WI38 (cell line): ENCODE measurements at regions not wholly inside any gene's neighbourhood (a gene's known extent, or its start where the extent isn't known, plus 50 kb on each side); places are given as distances from the start of the nearest gene placed in this dataset.
"Not testable (repeated sequence)": the region's sequence is repeated elsewhere in the genome, so short reads cannot be mapped to it uniquely, and the experiment has no call there.

ENCODE experiments used
- H3K4me3 ChIP-seq: 2 replicates; pipeline ENCODE4 v1.5.1; 2011; ENCODE audit warnings: low read depth, mild to moderate bottlenecking, control low read depth, low read length
- TF ChIP-seq, protein P1 (sequence below): IDR thresholded peaks from 2 replicates; pipeline ENCODE4 v1.5.1; 2012; ENCODE audit warnings: low read depth, mild to moderate bottlenecking, control low read depth, low read length

DNA sequence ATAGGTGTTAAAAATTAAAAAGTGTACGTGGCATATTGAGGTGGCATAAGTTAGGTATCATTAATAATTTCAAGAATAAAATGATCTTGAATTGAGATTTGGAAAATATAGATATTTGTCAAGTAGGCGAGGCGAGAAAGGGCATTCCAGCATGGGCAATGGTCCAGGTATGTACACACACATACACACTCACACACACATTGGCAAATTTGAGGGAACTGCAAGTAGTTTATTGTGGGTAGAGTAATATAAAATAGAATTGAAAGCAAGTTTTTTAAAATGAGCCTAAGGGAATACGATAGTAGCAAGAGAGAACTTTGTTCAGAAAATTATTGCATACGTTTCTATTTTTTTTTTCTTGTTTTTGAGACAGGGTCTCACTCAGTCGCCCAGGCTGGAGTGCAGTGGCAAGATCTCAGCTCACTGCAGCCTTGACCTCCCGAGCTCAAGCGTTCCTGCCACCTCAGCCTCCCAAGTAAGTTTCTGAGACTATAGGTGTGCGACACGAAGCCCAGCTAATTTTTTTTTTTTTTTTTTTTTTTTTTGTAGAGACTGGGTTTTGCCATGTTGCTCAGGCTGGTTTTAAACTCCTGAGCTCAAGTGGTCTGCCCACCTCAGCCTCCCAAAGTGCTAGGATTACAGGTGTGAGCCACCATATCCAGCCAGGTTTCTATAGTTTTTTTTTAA, 96.7 kb upstream of the SLC39A10 start:
- TF ChIP-seq, protein P1, sequence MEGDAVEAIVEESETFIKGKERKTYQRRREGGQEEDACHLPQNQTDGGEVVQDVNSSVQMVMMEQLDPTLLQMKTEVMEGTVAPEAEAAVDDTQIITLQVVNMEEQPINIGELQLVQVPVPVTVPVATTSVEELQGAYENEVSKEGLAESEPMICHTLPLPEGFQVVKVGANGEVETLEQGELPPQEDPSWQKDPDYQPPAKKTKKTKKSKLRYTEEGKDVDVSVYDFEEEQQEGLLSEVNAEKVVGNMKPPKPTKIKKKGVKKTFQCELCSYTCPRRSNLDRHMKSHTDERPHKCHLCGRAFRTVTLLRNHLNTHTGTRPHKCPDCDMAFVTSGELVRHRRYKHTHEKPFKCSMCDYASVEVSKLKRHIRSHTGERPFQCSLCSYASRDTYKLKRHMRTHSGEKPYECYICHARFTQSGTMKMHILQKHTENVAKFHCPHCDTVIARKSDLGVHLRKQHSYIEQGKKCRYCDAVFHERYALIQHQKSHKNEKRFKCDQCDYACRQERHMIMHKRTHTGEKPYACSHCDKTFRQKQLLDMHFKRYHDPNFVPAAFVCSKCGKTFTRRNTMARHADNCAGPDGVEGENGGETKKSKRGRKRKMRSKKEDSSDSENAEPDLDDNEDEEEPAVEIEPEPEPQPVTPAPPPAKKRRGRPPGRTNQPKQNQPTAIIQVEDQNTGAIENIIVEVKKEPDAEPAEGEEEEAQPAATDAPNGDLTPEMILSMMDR = no peak
- no peak overlapping the region for H3K4me3 ChIP-seq

DNA sequence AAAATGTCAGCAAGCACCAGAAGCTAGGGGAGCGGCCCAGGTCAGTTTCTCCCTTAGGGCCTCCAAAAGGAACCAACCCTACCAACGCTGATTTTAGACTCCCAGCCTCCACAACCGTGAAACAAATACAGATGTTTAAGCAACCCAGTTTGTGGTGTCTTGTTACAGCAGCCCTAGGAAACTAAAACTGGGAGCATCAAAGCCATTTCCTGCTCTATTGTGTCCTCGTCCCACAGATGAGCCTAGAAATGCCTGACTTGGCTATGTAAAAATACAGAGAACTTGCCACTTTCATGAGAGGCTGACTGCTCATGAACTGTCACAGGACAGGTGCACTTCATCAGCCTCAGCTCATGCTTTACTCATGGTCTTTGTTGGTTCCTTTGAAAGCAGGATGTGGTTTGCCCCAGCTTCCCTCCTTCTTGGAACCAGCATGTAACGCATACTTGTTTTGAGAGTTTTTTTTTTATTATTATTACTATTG, 97.6 kb upstream of the SLC39A10 start:
- H3K4me3 ChIP-seq = no peak overlapping the region
- TF ChIP-seq, protein P1 = no peak

DNA sequence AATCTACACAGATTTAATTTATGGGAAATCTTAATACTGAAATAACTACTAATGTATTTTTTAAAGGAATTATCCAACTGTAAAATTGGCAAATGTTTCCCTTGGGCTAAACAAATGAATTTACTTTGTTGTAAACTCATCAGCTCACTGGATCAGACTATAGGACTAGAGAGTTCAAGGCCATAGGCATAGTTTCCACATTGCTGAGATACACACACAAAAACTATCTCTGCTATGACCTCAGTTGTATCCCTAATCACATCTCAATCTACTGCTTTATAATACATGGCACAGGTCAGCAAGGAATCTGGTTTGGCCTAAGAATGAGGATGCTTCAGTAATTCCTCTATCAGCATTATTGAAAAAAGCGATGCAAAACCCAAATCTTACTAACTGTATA, 101.1 kb upstream of the SLC39A10 start:
- H3K4me3 ChIP-seq = no peak overlapping the region
- TF ChIP-seq, protein P1 = no peak

DNA sequence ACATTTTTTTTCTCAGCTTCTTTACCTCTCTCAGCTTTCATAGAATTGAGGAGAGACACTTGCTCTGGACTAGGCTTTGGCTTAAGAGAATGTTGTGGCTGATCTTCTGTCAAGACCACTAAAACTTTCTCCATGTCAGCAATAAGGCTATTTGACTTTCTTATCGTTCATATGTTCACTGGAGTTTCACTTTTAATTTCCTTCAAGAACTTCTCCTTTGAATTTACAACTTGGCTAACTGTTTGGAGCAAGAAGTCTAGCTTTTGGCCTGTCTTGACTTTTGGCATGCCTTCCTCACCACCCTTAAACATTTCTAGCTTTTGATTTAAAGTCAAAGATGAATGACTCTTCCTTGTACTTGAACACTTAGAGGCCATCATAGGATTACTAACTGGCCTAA, 104.4 kb upstream of the SLC39A10 start:
- TF ChIP-seq, protein P1 = no peak

DNA sequence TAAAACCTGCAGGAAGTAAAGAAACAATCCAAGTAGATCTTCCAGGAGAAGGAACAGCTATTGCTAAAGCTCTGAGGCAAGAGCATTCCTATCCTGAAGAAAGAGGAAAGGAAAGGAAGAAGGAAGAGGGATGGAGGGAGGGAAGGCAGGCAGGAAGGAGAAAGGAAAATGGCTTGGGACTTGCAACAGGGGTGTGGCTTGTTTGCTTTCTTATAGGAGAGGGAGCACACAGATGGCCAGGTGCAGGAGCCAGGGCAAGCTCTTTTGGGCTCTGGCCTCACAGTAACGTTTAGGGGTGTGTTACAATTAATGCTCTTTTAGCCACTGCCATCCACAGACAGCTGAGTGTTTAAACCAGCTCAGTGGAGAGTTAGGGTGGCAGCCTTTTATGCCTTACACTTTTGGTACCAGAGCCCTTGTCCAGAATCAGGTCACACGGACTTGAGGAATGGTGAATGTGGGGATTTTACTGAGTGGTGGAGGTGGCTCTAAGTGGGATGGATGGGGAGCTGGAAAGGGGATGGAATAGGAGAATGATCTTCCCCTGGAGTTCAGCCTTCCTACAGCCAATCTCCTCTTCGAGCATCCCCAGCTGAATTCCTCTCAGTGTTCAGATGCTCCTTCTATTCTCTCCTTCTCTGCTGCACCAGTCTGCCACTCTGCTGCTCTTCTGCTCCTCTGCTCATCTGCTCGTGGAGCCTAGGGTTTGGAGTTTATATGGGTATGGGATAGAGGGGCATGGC, 108.7 kb upstream of the SLC39A10 start:
- TF ChIP-seq, protein P1 = no peak

More for the DNA sequence above, 104.4 kb upstream of the SLC39A10 start:
- no peak overlapping the region for H3K4me3 ChIP-seq

DNA sequence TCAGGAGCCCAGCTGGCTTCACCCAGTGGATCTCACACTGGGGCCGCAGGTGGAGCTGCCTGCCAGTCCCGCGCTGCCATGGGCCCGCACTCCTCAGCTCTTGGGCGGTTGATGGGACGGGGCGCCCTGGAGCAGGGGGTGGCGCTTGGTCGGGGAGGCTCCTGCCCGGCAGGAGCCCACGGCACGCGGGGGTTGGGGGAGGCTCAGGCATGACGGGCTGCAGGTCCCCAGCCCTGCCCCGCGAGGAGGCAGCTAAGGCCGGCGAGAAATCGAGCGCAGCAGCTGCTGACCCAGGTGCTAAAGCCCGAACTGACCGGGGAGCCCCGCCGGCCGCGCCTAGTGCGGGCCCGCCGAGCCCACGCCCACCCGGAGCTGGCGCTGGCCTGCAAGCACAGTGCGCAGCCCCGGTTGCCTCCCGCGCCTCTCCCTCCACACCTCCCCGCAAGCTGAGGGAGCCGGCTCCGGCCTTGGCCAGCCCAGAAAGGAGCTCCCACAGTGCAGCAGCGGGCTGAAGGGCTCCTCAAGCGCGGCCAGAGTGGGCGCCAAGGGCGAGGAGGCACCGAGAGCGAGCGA, 109.7 kb upstream of the SLC39A10 start:
- not testable (repeated sequence) for H3K4me3 ChIP-seq

More for the DNA sequence above, 108.7 kb upstream of the SLC39A10 start:
- no peak overlapping the region for H3K4me3 ChIP-seq

DNA sequence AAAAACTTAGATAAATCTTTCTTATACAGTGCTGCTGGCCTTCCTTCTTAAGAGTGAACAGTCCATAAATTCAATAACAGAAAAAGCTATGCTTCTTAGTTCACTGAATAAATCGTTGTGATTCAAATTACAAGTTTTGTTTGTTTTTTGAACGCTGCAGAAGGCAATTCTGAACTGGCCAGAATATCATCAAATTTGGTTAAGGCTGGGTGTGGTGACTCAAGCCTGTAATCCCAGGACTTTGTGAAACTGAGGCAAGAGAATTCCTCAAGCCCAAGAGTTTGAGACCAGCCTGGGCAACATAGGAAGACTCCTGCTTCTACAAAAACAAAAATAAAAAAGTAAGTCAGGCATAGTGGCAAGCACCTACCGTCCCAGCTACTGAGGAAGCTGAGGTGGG, 111.2 kb upstream of the SLC39A10 start:
- no peak overlapping the region for H3K4me3 ChIP-seq
- TF ChIP-seq, protein P1 = no peak
